ENCODE measurements at regions not wholly inside any gene's neighbourhood (a gene's known extent, or its start where the extent isn't known, plus 50 kb on each side); places are given as distances from the start of the nearest gene placed in this dataset.

DNA sequence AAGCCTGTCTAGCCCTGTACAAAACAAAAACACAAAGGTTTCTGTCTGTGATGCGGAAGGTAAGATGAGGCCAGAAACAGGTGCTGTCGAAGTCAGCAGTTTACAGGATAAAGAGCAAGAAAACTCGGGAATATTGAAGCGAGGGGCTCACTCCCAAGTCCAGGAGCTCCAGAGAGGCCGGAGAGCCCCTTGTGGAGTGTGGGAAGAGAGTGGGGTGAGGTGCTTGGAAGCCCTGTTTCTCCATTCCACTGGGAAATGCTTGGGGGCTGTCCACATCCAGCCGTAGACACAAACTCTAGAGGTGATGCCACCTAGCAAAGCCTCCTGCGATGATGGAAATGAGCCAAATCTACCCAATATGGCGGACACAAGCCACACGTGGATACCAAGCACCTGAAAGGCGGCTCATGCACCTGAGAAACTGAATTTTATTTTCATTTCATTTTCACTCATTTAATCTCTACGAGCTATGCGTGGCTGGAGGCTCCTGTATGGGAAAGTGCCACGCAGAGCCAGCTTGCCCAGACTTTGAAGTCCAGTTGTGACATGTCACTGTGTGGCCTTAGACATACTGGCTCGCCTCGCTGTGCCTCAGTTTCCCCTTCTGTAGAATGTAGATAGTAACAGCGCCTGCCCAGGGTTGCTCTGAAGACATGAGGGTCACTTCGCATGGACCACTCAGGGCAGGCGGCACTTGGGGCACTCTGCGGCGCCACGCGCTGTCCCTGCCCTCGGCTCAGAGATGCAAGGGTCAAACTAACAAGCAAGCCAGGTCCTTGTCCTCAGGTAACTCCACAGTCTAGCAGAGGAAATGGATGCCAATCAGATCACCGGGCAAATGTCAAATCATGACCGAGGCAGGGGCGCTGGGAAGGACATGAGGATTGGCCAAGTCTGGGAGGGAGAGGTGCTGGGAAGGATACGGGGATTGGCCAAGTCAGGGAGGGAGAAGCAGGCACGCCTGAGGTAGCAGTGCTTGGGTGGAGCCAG, 684.7 kb downstream of the TBC1D22A start:
- intact Hi-C loops (cut with DNase I; ENCODE audit: low total_unique reads): no loop called here
- Histone ChIP-seq H3K4me3 (no peak overlapping the region), H3K9me3 (peaks cover 0 to 19% (median 10%) of the 10 kb centered on the region in 4 donors), H3K27me3 (peaks cover 0 to 23% (median 0%) of the 10 kb centered on the region in 3 donors), H3K27ac (no peak overlapping the region), H3K36me3 (no peaks in the 10 kb centered on the region), H3K4me1 (peaks cover 0 to 5% (median 0%) of the 10 kb centered on the region in 4 donors)
- WGBS, 5 donors: 86 to 91% (median 89%) methylated on average over 28 of the region's 28 CpGs
- DNase-seq: no peak
- TF ChIP-seq POLR2A (IDR thresholded peaks at IDR 0.05): no peak
- no peak for TF ChIP-seq EP300 (IDR thresholded peaks at IDR 0.05)
- TF ChIP-seq POLR2AphosphoS5 (IDR thresholded peaks at IDR 0.05): no peak
- TF ChIP-seq, protein P1, sequence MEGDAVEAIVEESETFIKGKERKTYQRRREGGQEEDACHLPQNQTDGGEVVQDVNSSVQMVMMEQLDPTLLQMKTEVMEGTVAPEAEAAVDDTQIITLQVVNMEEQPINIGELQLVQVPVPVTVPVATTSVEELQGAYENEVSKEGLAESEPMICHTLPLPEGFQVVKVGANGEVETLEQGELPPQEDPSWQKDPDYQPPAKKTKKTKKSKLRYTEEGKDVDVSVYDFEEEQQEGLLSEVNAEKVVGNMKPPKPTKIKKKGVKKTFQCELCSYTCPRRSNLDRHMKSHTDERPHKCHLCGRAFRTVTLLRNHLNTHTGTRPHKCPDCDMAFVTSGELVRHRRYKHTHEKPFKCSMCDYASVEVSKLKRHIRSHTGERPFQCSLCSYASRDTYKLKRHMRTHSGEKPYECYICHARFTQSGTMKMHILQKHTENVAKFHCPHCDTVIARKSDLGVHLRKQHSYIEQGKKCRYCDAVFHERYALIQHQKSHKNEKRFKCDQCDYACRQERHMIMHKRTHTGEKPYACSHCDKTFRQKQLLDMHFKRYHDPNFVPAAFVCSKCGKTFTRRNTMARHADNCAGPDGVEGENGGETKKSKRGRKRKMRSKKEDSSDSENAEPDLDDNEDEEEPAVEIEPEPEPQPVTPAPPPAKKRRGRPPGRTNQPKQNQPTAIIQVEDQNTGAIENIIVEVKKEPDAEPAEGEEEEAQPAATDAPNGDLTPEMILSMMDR (IDR thresholded peaks at IDR 0.05): no peak

DNA sequence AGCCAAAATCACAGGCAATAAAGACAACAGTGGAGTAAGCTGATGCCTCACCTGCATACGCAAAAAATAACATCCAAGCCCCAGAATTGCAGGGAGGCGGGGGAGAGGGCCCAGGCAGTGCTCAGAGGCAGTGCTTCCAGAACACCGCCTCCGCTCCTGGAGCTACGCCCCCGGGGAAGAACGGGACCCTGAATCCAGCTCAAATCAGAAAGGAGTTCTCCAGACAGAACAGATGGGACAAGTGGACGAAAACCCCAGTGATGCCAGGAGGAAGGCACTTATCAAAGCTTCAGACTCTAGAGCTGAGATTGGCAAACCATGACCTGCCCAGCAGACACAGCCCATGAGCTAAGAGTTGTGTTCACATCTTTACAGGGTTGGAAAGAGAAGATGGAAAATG, 683.9 kb downstream of the TBC1D22A start:
- H3K4me3 ChIP-seq: no peak overlapping the region
- H3K4me1 ChIP-seq: peaks cover 0 to 5% (median 0%) of the 10 kb centered on the region in 4 donors
- H3K9me3 ChIP-seq: peaks cover 0 to 24% (median 15%) of the 10 kb centered on the region in 4 donors
- H3K36me3 ChIP-seq: no peaks in the 10 kb centered on the region
- TF ChIP-seq POLR2A (IDR thresholded peaks at IDR 0.05) (no peak), EP300 (IDR thresholded peaks at IDR 0.05) (no peak), POLR2AphosphoS5 (IDR thresholded peaks at IDR 0.05) (no peak)
- TF ChIP-seq, protein P1 (IDR thresholded peaks at IDR 0.05): no peak
- H3K27ac ChIP-seq: no peak overlapping the region
- peaks cover 0 to 23% (median 0%) of the 10 kb centered on the region in 3 donors for H3K27me3 ChIP-seq
- intact Hi-C loops (cut with DNase I; ENCODE audit: low total_unique reads): no loop called here
- 87 to 93% (median 92%) methylated on average over 8 of the region's 8 CpGs for WGBS, 5 donors
- DNase-seq: no peak

DNA sequence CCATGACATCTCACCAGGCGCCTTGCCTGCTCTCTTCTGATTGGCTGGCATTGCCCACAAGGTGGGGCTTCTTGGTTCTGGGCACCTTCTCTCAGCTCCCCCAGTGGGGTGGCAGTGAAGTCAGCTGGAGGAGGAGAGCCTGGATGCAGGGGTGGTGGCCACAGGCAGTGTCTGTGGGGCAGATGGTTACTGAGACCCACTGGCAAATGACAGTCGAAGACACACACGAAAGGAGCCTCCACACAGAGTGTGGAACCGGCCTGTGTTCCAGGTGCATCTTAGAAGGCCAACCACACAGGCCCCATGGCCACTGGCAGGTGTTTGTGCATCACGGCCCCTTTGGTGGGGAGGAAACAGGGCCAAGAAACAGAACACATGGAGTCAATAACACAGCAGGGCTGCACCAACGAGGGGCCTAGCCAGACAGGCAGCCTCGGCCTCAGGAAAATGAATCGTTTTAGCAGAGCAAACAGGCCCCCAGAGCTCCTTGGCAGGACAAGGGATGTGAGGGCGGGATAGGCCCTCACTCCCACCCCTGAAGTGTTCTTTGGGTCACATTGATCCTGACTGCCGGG, 683.4 kb downstream of the TBC1D22A start:
- intact Hi-C loops (cut with DNase I; ENCODE audit: low total_unique reads): no loop called here

DNA sequence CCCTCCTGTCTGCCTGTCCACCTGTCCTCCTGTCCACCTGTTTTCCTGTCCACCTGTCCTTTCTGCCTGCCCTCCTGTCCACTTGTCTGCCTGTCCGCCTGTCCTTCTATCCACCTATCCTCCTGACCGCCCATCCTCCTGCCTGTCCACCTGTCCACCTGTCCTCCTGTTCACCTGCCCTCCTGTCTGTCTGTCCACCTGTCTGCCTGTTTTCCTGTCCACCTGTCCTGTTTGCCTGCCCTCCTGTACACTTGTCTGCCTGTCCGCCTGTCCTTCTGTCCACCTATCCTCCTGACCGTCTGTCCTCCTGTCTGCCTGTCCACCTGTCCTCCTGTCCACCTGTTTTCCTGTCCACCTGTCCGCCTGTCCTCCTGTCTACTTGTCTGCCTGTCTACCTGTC, 682.8 kb downstream of the TBC1D22A start:
- peaks cover 0 to 23% (median 0%) of the 10 kb centered on the region in 3 donors for H3K27me3 ChIP-seq
- WGBS, 5 donors: 75 to 95% (median 89%) methylated on average over 5 of the region's 5 CpGs
- no peaks in the 10 kb centered on the region for H3K4me1 ChIP-seq
- H3K4me3 ChIP-seq: no peak overlapping the region
- TF ChIP-seq POLR2A (IDR thresholded peaks at IDR 0.05) (no peak), POLR2AphosphoS5 (IDR thresholded peaks at IDR 0.05) (no peak), EP300 (IDR thresholded peaks at IDR 0.05) (no peak)
- TF ChIP-seq, protein P1 (IDR thresholded peaks at IDR 0.05): no peak
- intact Hi-C loops (cut with DNase I; ENCODE audit: low total_unique reads): no loop called here
- H3K36me3 ChIP-seq: no peaks in the 10 kb centered on the region
- H3K27ac ChIP-seq: no peak overlapping the region
- no peak for DNase-seq
- H3K9me3 ChIP-seq: peaks cover 0 to 30% (median 17%) of the 10 kb centered on the region in 4 donors

More for the DNA sequence above, 683.4 kb downstream of the TBC1D22A start:
- TF ChIP-seq POLR2A (IDR thresholded peaks at IDR 0.05) (no peak), POLR2AphosphoS5 (IDR thresholded peaks at IDR 0.05) (no peak), EP300 (IDR thresholded peaks at IDR 0.05) (no peak)
- TF ChIP-seq, protein P1 (IDR thresholded peaks at IDR 0.05): no peak
- peaks cover 0 to 5% (median 0%) of the 10 kb centered on the region in 4 donors for H3K4me1 ChIP-seq
- WGBS, 5 donors: 70 to 77% (median 74%) methylated on average over 10 of the region's 10 CpGs
- DNase-seq: no peak
- peaks cover 0 to 26% (median 17%) of the 10 kb centered on the region in 4 donors for H3K9me3 ChIP-seq
- H3K36me3 ChIP-seq: no peaks in the 10 kb centered on the region
- no peak overlapping the region for H3K4me3 ChIP-seq
- peaks cover 0 to 23% (median 0%) of the 10 kb centered on the region in 3 donors for H3K27me3 ChIP-seq
- H3K27ac ChIP-seq: no peak overlapping the region
